GM18867 (cell line): ENCODE measurements at regions not wholly inside any gene's neighbourhood (a gene's known extent, or its start where the extent isn't known, plus 50 kb on each side); places are given as distances from the start of the nearest gene placed in this dataset.
"Not testable (repeated sequence)": the region's sequence is repeated elsewhere in the genome, so short reads cannot be mapped to it uniquely, and the experiment has no call there.

Source experiments
- ATAC-seq: cut with Tn5 transposase; IDR thresholded peaks from one replicate; pipeline ENCODE4 v1.9.1; 2021; ENCODE audit warnings: mild to moderate bottlenecking, moderate library complexity; ENCODE audit not compliant: unreplicated experiment

GRCh38 chr6:121682666-121683065, 247.2 kb downstream of the GJA1 start:
- no peak for ATAC-seq

- ATAC-seq, result not testable (repeated sequence)
These were observed 250.4 kb downstream of the GJA1 start for GRCh38 chr6:121685806-121686205.

GRCh38 chr6:121686611-121687023, 251.2 kb downstream of the GJA1 start:
- no peak for ATAC-seq

GRCh38 chr6:121688974-121689373, 253.5 kb downstream of the GJA1 start:
- ATAC-seq, result no peak

- no peak for ATAC-seq
These were observed 255.7 kb downstream of the GJA1 start for GRCh38 chr6:121691126-121691551.

- no peak for ATAC-seq
These were observed 258.9 kb downstream of the GJA1 start for GRCh38 chr6:121694389-121694788.

GRCh38 chr6:121694801-121695251, 259.4 kb downstream of the GJA1 start:
- ATAC-seq, result no peak

- ATAC-seq, result no peak
These were observed 259.9 kb downstream of the GJA1 start for GRCh38 chr6:121695329-121695728.

- no peak for ATAC-seq
These were observed 262.5 kb downstream of the GJA1 start for GRCh38 chr6:121697921-121698320.

GRCh38 chr6:121698617-121699016, 263.2 kb downstream of the GJA1 start:
- ATAC-seq, result no peak

GRCh38 chr6:121703129-121703528, 267.7 kb downstream of the GJA1 start:
- ATAC-seq, result not testable (repeated sequence)

GRCh38 chr6:121711472-121711871, 276.0 kb downstream of the GJA1 start:
- ATAC-seq, result no peak

- no peak for ATAC-seq
These were observed 282.2 kb downstream of the GJA1 start for GRCh38 chr6:121717686-121718085.

GRCh38 chr6:121720867-121721266, 285.4 kb downstream of the GJA1 start:
- ATAC-seq, result not testable (repeated sequence)

GRCh38 chr6:121723623-121724022, 288.2 kb downstream of the GJA1 start:
- no peak for ATAC-seq

- no peak for ATAC-seq
These were observed 289.1 kb downstream of the GJA1 start for GRCh38 chr6:121724576-121724975.

GRCh38 chr6:121726596-121726995, 291.1 kb downstream of the GJA1 start:
- no peak for ATAC-seq

- ATAC-seq, result no peak
These were observed 295.2 kb downstream of the GJA1 start for GRCh38 chr6:121730616-121731015.

GRCh38 chr6:121731381-121731780, 295.9 kb downstream of the GJA1 start:
- no peak for ATAC-seq

- ATAC-seq, result no peak
These were observed 297.2 kb downstream of the GJA1 start for GRCh38 chr6:121732641-121733040.

GRCh38 chr6:121733234-121733633, 297.8 kb downstream of the GJA1 start:
- no peak for ATAC-seq

- not testable (repeated sequence) for ATAC-seq
These were observed 304.7 kb downstream of the GJA1 start for GRCh38 chr6:121740188-121740587.

GRCh38 chr6:121743691-121744090, 308.2 kb downstream of the GJA1 start:
- ATAC-seq, result no peak
